H9 (cell line): ENCODE measurements at regions not wholly inside any gene's neighbourhood (a gene's known extent, or its start where the extent isn't known, plus 50 kb on each side); places are given as distances from the start of the nearest gene placed in this dataset.

Source experiments
- DNase-seq: peaks from one replicate; pipeline ENCODE4 v3.0.0-alpha.2; 2017
- H2AFZ ChIP-seq: one replicate; pipeline ENCODE4 v1.6.1; 2013; ENCODE audit warnings: mild to moderate bottlenecking, low read length, control low read depth, moderate library complexity
- H2AK5ac ChIP-seq: 2 replicates; pipeline ENCODE4 v1.6.1; 2013; ENCODE audit warnings: low read length, control low read depth, mixed read lengths; ENCODE audit not compliant: insufficient read length
- H2BK120ac ChIP-seq: one replicate; pipeline ENCODE4 v1.6.1; 2013; ENCODE audit warnings: low read depth, mild to moderate bottlenecking, low read length, control low read depth, inconsistent platforms; ENCODE audit not compliant: poor library complexity, severe bottlenecking
- H2BK12ac ChIP-seq: 2 replicates; pipeline ENCODE4 v1.6.1; 2013; ENCODE audit warnings: low read length, control low read depth, mixed read lengths, low read depth; ENCODE audit not compliant: insufficient read length
- H2BK15ac ChIP-seq: 2 replicates; pipeline ENCODE4 v1.6.1; 2013; ENCODE audit warnings: low read depth, low read length, control low read depth
- H2BK20ac ChIP-seq: one replicate; pipeline ENCODE4 v1.6.1; 2013; ENCODE audit warnings: low read depth, mild to moderate bottlenecking, low read length, control low read depth, inconsistent platforms; ENCODE audit not compliant: poor library complexity, severe bottlenecking
- H2BK5ac ChIP-seq: 2 replicates; pipeline ENCODE4 v1.6.1; 2013; ENCODE audit warnings: low read length, control low read depth, mixed read lengths; ENCODE audit not compliant: insufficient read length
- H3K14ac ChIP-seq: 2 replicates; pipeline ENCODE4 v1.6.1; 2013; ENCODE audit warnings: low read length, control low read depth; ENCODE audit not compliant: insufficient read depth
- H3K18ac ChIP-seq: 2 replicates; pipeline ENCODE4 v1.6.1; 2013; ENCODE audit warnings: low read depth, mild to moderate bottlenecking, mixed read lengths, low read length, control low read depth; ENCODE audit not compliant: insufficient read length
- H3K23ac ChIP-seq: 2 replicates; pipeline ENCODE4 v1.6.1; 2013; ENCODE audit warnings: low read length, control low read depth, mixed read lengths, low read depth; ENCODE audit not compliant: insufficient read length
- H3K23me2 ChIP-seq: 2 replicates; pipeline ENCODE4 v1.6.1; 2013; ENCODE audit warnings: low read depth, mild to moderate bottlenecking, mixed read lengths, low read length, control low read depth; ENCODE audit not compliant: insufficient read length, poor library complexity, severe bottlenecking
- H3K27ac ChIP-seq: 2 replicates; pipeline ENCODE4 v1.5.1; 2013; ENCODE audit warnings: low read length, control low read depth, mixed read lengths, low read depth; ENCODE audit not compliant: insufficient read length
- H3K27me3 ChIP-seq: 2 replicates; pipeline ENCODE4 v1.6.1; 2013; ENCODE audit warnings: low read length, control low read depth, inconsistent platforms; ENCODE audit not compliant: insufficient read depth
- H3K4ac ChIP-seq: 2 replicates; pipeline ENCODE4 v1.6.1; 2013; ENCODE audit warnings: low read depth, mild to moderate bottlenecking, control low read depth, inconsistent platforms, low read length, moderate library complexity
- H3K4me1 ChIP-seq: 2 replicates; pipeline ENCODE4 v1.6.1; 2013; ENCODE audit warnings: low read length, control low read depth, inconsistent platforms; ENCODE audit not compliant: insufficient read depth
- H3K4me2 ChIP-seq: 2 replicates; pipeline ENCODE4 v1.6.1; 2013; ENCODE audit warnings: low read length, control low read depth, mixed read lengths; ENCODE audit not compliant: insufficient read length, insufficient read depth
- H3K56ac ChIP-seq: 2 replicates; pipeline ENCODE4 v1.6.1; 2013; ENCODE audit warnings: low read depth, mild to moderate bottlenecking, mixed read lengths, low read length, control low read depth; ENCODE audit not compliant: insufficient read length
- H3K79me1 ChIP-seq: 2 replicates; pipeline ENCODE4 v1.6.1; 2013; ENCODE audit warnings: low read depth, mild to moderate bottlenecking, moderate library complexity, low read length, control low read depth, inconsistent platforms; ENCODE audit not compliant: insufficient read depth, poor library complexity, severe bottlenecking
- H3K79me2 ChIP-seq: 2 replicates; pipeline ENCODE4 v1.6.1; 2013; ENCODE audit warnings: low read length, control low read depth, inconsistent platforms; ENCODE audit not compliant: insufficient read depth
- H3K9ac ChIP-seq: 2 replicates; pipeline ENCODE4 v1.6.1; 2013; ENCODE audit warnings: low read length, control low read depth, mixed read lengths; ENCODE audit not compliant: insufficient read length; ENCODE audit errors: extremely low read depth
- H3K9me3 ChIP-seq: one replicate; pipeline ENCODE4 v1.6.1; 2013; ENCODE audit warnings: low read depth, low read length, inconsistent platforms; ENCODE audit not compliant: control insufficient read depth
- H3T11ph ChIP-seq: one replicate; pipeline ENCODE4 v1.6.1; 2013; ENCODE audit warnings: mild to moderate bottlenecking, low read length, control low read depth, inconsistent platforms
- H4K20me1 ChIP-seq: one replicate; pipeline ENCODE4 v1.6.1; 2013; ENCODE audit not compliant: control insufficient read depth, insufficient read length, insufficient read depth
- H4K5ac ChIP-seq: 2 replicates; pipeline ENCODE4 v1.6.1; 2013; ENCODE audit warnings: low read depth, mild to moderate bottlenecking, mixed read lengths, low read length, control low read depth; ENCODE audit not compliant: insufficient read length
- H4K8ac ChIP-seq: replicated peaks from 2 replicates; pipeline ENCODE4 v1.6.1; 2013; ENCODE audit warnings: low read length, control low read depth, mixed read lengths, low read depth; ENCODE audit not compliant: insufficient read length
- H4K91ac ChIP-seq: 2 replicates; pipeline ENCODE4 v1.6.1; 2013; ENCODE audit warnings: low read depth, mild to moderate bottlenecking, moderate library complexity, mixed read lengths, low read length, control low read depth; ENCODE audit not compliant: insufficient read length
- H3K27ac Mint-ChIP-seq, 3 experiments: 2 replicates in 2 of 3; 3 replicates in 1 of 3; pipeline ENCODE4 v1.8.0; 2020 to 2021; ENCODE audit warnings: mixed read lengths in 3 of 3, mild to moderate bottlenecking in 1 of 3, moderate library complexity in 1 of 3
- H3K27me3 Mint-ChIP-seq: 2 replicates; pipeline ENCODE4 v1.8.0; 2021; ENCODE audit warnings: low read depth, mild to moderate bottlenecking, moderate library complexity, mixed read lengths
- H3K36me3 Mint-ChIP-seq, 3 experiments: 2 replicates in 2 of 3; 3 replicates in 1 of 3; pipeline ENCODE4 v1.8.0; 2020 to 2021; ENCODE audit warnings: low read depth in 3 of 3, mixed read lengths in 3 of 3; ENCODE audit not compliant: insufficient read depth in 1 of 3
- H3K4me1 Mint-ChIP-seq, 2 experiments: 2 replicates each; pipeline ENCODE4 v1.8.0; 2020; ENCODE audit warnings: mixed read lengths in 2 of 2
- H3K4me3 Mint-ChIP-seq, 2 experiments: 2 replicates in 1 of 2; 3 replicates in 1 of 2; pipeline ENCODE4 v1.8.0; 2020 to 2021; ENCODE audit warnings: mild to moderate bottlenecking in 2 of 2, mixed read lengths in 2 of 2, moderate library complexity in 1 of 2
- H3K9me3 Mint-ChIP-seq, 2 experiments: 2 replicates in 1 of 2; 3 replicates in 1 of 2; pipeline ENCODE4 v1.8.0; 2020; ENCODE audit warnings: mild to moderate bottlenecking in 2 of 2, mixed read lengths in 2 of 2, moderate library complexity in 1 of 2
- CTCF ChIP-seq: fragments of 200-600 bp; sonication (generic); conservative IDR thresholded peaks from 3 replicates; pipeline ENCODE4 v1.8.0; 2021; ENCODE audit warnings: antibody characterized with exemption, mild to moderate bottlenecking
- WGBS: extraction: QIAGEN DNeasy Blood & Tissue Kit; methylation state at CpG from one replicate; pipeline ENCODE4 v1.1.7; 2013; ENCODE audit warnings: missing lambda C conversion rate, low lambda C conversion rate, mixed read lengths; ENCODE audit not compliant: insufficient read length; ENCODE audit errors: extremely low coverage; 5-methylcytosine and 5-hydroxymethylcytosine counted together

DNA sequence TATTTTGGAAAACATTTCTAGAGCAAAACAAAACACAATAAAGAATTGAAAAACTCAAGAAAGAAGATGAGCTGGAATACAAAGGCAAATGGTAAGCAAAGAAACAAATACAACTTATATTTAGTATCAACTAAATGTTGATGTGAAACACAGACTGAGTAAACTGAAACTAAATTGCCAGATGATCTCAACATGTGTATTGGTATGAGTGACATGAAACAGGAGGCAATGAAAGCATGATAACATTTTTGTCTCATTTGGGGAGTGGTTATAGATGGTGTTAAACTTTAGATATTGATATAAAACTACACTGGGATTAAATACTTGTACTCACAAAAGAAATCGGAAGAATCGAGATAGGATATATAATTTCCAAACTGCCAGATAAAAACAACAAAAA lies 805.6 kb upstream of the CXADR start:
- H3K23me2 ChIP-seq = no peaks in the 10 kb centered on the region
- DNase-seq = no peak
- H3K14ac ChIP-seq = no peak overlapping the region
- H3K4me1 Mint-ChIP-seq = peaks cover 4 to 7% of the 10 kb centered on the region in 2 experiments; a peak in 3 of 4 replicates
- H2BK15ac ChIP-seq = no peak overlapping the region
- TF ChIP-seq CTCF = no peak
- H3K4me1 ChIP-seq = no peaks in the 10 kb centered on the region
- no peak overlapping the region for H4K5ac ChIP-seq
- no peaks in the 10 kb centered on the region for H3K79me2 ChIP-seq
- no peaks in the 10 kb centered on the region for H3K27me3 ChIP-seq
- no peak overlapping the region for H3K4me3 Mint-ChIP-seq
- H3K4ac ChIP-seq = no peak overlapping the region
- H2AK5ac ChIP-seq = no peak overlapping the region
- no peak overlapping the region for H2BK12ac ChIP-seq
- H3K23ac ChIP-seq = no peak overlapping the region
- no peak overlapping the region for H4K91ac ChIP-seq
- no peak overlapping the region for H3T11ph ChIP-seq
- no peak overlapping the region for H3K4me2 ChIP-seq
- no peak overlapping the region for H3K18ac ChIP-seq
- H3K9me3 ChIP-seq = no peaks in the 10 kb centered on the region
- no peak overlapping the region for H2AFZ ChIP-seq
- H2BK120ac ChIP-seq = no peak overlapping the region
- no peaks in the 10 kb centered on the region for H4K20me1 ChIP-seq
- H3K9me3 Mint-ChIP-seq = peaks cover 2 to 3% of the 10 kb centered on the region in 2 experiments; a peak in 4 of 5 replicates
- no peak overlapping the region for H3K27ac Mint-ChIP-seq
- no peak overlapping the region for H2BK20ac ChIP-seq
- H3K36me3 Mint-ChIP-seq = peaks cover 0 to 6% (median 3%) of the 10 kb centered on the region in 3 experiments; a peak in 3 of 7 replicates
- H3K27me3 Mint-ChIP-seq = no peaks in the 10 kb centered on the region
- WGBS = no CpG with 5 or more reads among the region's 2 CpGs
- H3K56ac ChIP-seq = no peak overlapping the region
- H4K8ac ChIP-seq = no peak overlapping the region
- H3K79me1 ChIP-seq = no peaks in the 10 kb centered on the region
- no peak overlapping the region for H3K9ac ChIP-seq
- H3K27ac ChIP-seq = no peak overlapping the region
- no peak overlapping the region for H2BK5ac ChIP-seq
